Endothelial cell of umbilical vein (primary cell): ENCODE measurements at regions not wholly inside any gene's neighbourhood (a gene's known extent, or its start where the extent isn't known, plus 50 kb on each side); places are given as distances from the start of the nearest gene placed in this dataset.

Experiments
- CTCF ChIP-seq, 2 donors: IDR thresholded peaks; 1 replicate in 1 of 2; 2 replicates in 1 of 2; pipeline ENCODE4 v1.5.1; 2011; ENCODE audit warnings: low read length in 2 of 2, mild to moderate bottlenecking in 2 of 2, moderate library complexity in 2 of 2, control low read depth in 1 of 2, inconsistent platforms in 1 of 2, low read depth in 1 of 2; ENCODE audit not compliant: insufficient read depth in 1 of 2; ENCODE audit errors: extremely low read depth in 1 of 2
- EZH2 ChIP-seq: IDR thresholded peaks from 2 replicates; pipeline ENCODE4 v1.6.1; 2012; ENCODE audit warnings: borderline replicate concordance, low read depth, mild to moderate bottlenecking, moderate library complexity, low read length, inconsistent platforms; ENCODE audit not compliant: severe bottlenecking
- GATA2 ChIP-seq: IDR thresholded peaks from 2 replicates; pipeline ENCODE4 v1.7.0; 2011; ENCODE audit warnings: low read depth, mild to moderate bottlenecking, moderate library complexity, mixed read lengths, low read length; ENCODE audit not compliant: insufficient read length, insufficient read depth
- MAX ChIP-seq: IDR thresholded peaks from 2 replicates; pipeline ENCODE4 v1.6.1; 2011; ENCODE audit not compliant: insufficient read depth, insufficient read length
- POLR2AphosphoS5 ChIP-seq: IDR thresholded peaks from 2 replicates; pipeline ENCODE4 v1.6.1; 2012; ENCODE audit warnings: low read depth, mild to moderate bottlenecking, control low read depth, low read length, moderate library complexity; ENCODE audit not compliant: insufficient read depth

- TF ChIP-seq EZH2 (no peak), POLR2AphosphoS5 (no peak), CTCF (IDR thresholded peaks at IDR 0.05; ENCODE audit: extremely low read depth in 1 of 2, insufficient read depth in 1 of 2, low read depth in 1 of 2, low read length in 2 of 2) (no peak), GATA2 (no peak), MAX (no peak)
Measured at GRCh38 chr1:81670286-81670685, 130.4 kb upstream of the ADGRL2 start.
